H9 (cell line): ENCODE measurements at regions not wholly inside any gene's neighbourhood (a gene's known extent, or its start where the extent isn't known, plus 50 kb on each side); places are given as distances from the start of the nearest gene placed in this dataset.

Source experiments
- DNase-seq: peaks from one replicate; pipeline ENCODE4 v3.0.0-alpha.2; 2017
- H2AFZ ChIP-seq: one replicate; pipeline ENCODE4 v1.6.1; 2013; ENCODE audit warnings: mild to moderate bottlenecking, low read length, control low read depth, moderate library complexity
- H2AK5ac ChIP-seq: 2 replicates; pipeline ENCODE4 v1.6.1; 2013; ENCODE audit warnings: low read length, control low read depth, mixed read lengths; ENCODE audit not compliant: insufficient read length
- H2BK120ac ChIP-seq: one replicate; pipeline ENCODE4 v1.6.1; 2013; ENCODE audit warnings: low read depth, mild to moderate bottlenecking, low read length, control low read depth, inconsistent platforms; ENCODE audit not compliant: poor library complexity, severe bottlenecking
- H2BK12ac ChIP-seq: 2 replicates; pipeline ENCODE4 v1.6.1; 2013; ENCODE audit warnings: low read length, control low read depth, mixed read lengths, low read depth; ENCODE audit not compliant: insufficient read length
- H2BK15ac ChIP-seq: 2 replicates; pipeline ENCODE4 v1.6.1; 2013; ENCODE audit warnings: low read depth, low read length, control low read depth
- H2BK20ac ChIP-seq: one replicate; pipeline ENCODE4 v1.6.1; 2013; ENCODE audit warnings: low read depth, mild to moderate bottlenecking, low read length, control low read depth, inconsistent platforms; ENCODE audit not compliant: poor library complexity, severe bottlenecking
- H2BK5ac ChIP-seq: 2 replicates; pipeline ENCODE4 v1.6.1; 2013; ENCODE audit warnings: low read length, control low read depth, mixed read lengths; ENCODE audit not compliant: insufficient read length
- H3K14ac ChIP-seq: 2 replicates; pipeline ENCODE4 v1.6.1; 2013; ENCODE audit warnings: low read length, control low read depth; ENCODE audit not compliant: insufficient read depth
- H3K18ac ChIP-seq: 2 replicates; pipeline ENCODE4 v1.6.1; 2013; ENCODE audit warnings: low read depth, mild to moderate bottlenecking, mixed read lengths, low read length, control low read depth; ENCODE audit not compliant: insufficient read length
- H3K23ac ChIP-seq: 2 replicates; pipeline ENCODE4 v1.6.1; 2013; ENCODE audit warnings: low read length, control low read depth, mixed read lengths, low read depth; ENCODE audit not compliant: insufficient read length
- H3K23me2 ChIP-seq: 2 replicates; pipeline ENCODE4 v1.6.1; 2013; ENCODE audit warnings: low read depth, mild to moderate bottlenecking, mixed read lengths, low read length, control low read depth; ENCODE audit not compliant: insufficient read length, poor library complexity, severe bottlenecking
- H3K27ac ChIP-seq: 2 replicates; pipeline ENCODE4 v1.5.1; 2013; ENCODE audit warnings: low read length, control low read depth, mixed read lengths, low read depth; ENCODE audit not compliant: insufficient read length
- H3K27me3 ChIP-seq: 2 replicates; pipeline ENCODE4 v1.6.1; 2013; ENCODE audit warnings: low read length, control low read depth, inconsistent platforms; ENCODE audit not compliant: insufficient read depth
- H3K4ac ChIP-seq: 2 replicates; pipeline ENCODE4 v1.6.1; 2013; ENCODE audit warnings: low read depth, mild to moderate bottlenecking, control low read depth, inconsistent platforms, low read length, moderate library complexity
- H3K4me1 ChIP-seq: 2 replicates; pipeline ENCODE4 v1.6.1; 2013; ENCODE audit warnings: low read length, control low read depth, inconsistent platforms; ENCODE audit not compliant: insufficient read depth
- H3K4me2 ChIP-seq: 2 replicates; pipeline ENCODE4 v1.6.1; 2013; ENCODE audit warnings: low read length, control low read depth, mixed read lengths; ENCODE audit not compliant: insufficient read length, insufficient read depth
- H3K56ac ChIP-seq: 2 replicates; pipeline ENCODE4 v1.6.1; 2013; ENCODE audit warnings: low read depth, mild to moderate bottlenecking, mixed read lengths, low read length, control low read depth; ENCODE audit not compliant: insufficient read length
- H3K79me1 ChIP-seq: 2 replicates; pipeline ENCODE4 v1.6.1; 2013; ENCODE audit warnings: low read depth, mild to moderate bottlenecking, moderate library complexity, low read length, control low read depth, inconsistent platforms; ENCODE audit not compliant: insufficient read depth, poor library complexity, severe bottlenecking
- H3K79me2 ChIP-seq: 2 replicates; pipeline ENCODE4 v1.6.1; 2013; ENCODE audit warnings: low read length, control low read depth, inconsistent platforms; ENCODE audit not compliant: insufficient read depth
- H3K9ac ChIP-seq: 2 replicates; pipeline ENCODE4 v1.6.1; 2013; ENCODE audit warnings: low read length, control low read depth, mixed read lengths; ENCODE audit not compliant: insufficient read length; ENCODE audit errors: extremely low read depth
- H3K9me3 ChIP-seq: one replicate; pipeline ENCODE4 v1.6.1; 2013; ENCODE audit warnings: low read depth, low read length, inconsistent platforms; ENCODE audit not compliant: control insufficient read depth
- H3T11ph ChIP-seq: one replicate; pipeline ENCODE4 v1.6.1; 2013; ENCODE audit warnings: mild to moderate bottlenecking, low read length, control low read depth, inconsistent platforms
- H4K20me1 ChIP-seq: one replicate; pipeline ENCODE4 v1.6.1; 2013; ENCODE audit not compliant: control insufficient read depth, insufficient read length, insufficient read depth
- H4K5ac ChIP-seq: 2 replicates; pipeline ENCODE4 v1.6.1; 2013; ENCODE audit warnings: low read depth, mild to moderate bottlenecking, mixed read lengths, low read length, control low read depth; ENCODE audit not compliant: insufficient read length
- H4K8ac ChIP-seq: replicated peaks from 2 replicates; pipeline ENCODE4 v1.6.1; 2013; ENCODE audit warnings: low read length, control low read depth, mixed read lengths, low read depth; ENCODE audit not compliant: insufficient read length
- H4K91ac ChIP-seq: 2 replicates; pipeline ENCODE4 v1.6.1; 2013; ENCODE audit warnings: low read depth, mild to moderate bottlenecking, moderate library complexity, mixed read lengths, low read length, control low read depth; ENCODE audit not compliant: insufficient read length
- H3K27ac Mint-ChIP-seq, 3 experiments: 2 replicates in 2 of 3; 3 replicates in 1 of 3; pipeline ENCODE4 v1.8.0; 2020 to 2021; ENCODE audit warnings: mixed read lengths in 3 of 3, mild to moderate bottlenecking in 1 of 3, moderate library complexity in 1 of 3
- H3K27me3 Mint-ChIP-seq: 2 replicates; pipeline ENCODE4 v1.8.0; 2021; ENCODE audit warnings: low read depth, mild to moderate bottlenecking, moderate library complexity, mixed read lengths
- H3K36me3 Mint-ChIP-seq, 3 experiments: 2 replicates in 2 of 3; 3 replicates in 1 of 3; pipeline ENCODE4 v1.8.0; 2020 to 2021; ENCODE audit warnings: low read depth in 3 of 3, mixed read lengths in 3 of 3; ENCODE audit not compliant: insufficient read depth in 1 of 3
- H3K4me1 Mint-ChIP-seq, 2 experiments: 2 replicates each; pipeline ENCODE4 v1.8.0; 2020; ENCODE audit warnings: mixed read lengths in 2 of 2
- H3K4me3 Mint-ChIP-seq, 2 experiments: 2 replicates in 1 of 2; 3 replicates in 1 of 2; pipeline ENCODE4 v1.8.0; 2020 to 2021; ENCODE audit warnings: mild to moderate bottlenecking in 2 of 2, mixed read lengths in 2 of 2, moderate library complexity in 1 of 2
- H3K9me3 Mint-ChIP-seq, 2 experiments: 2 replicates in 1 of 2; 3 replicates in 1 of 2; pipeline ENCODE4 v1.8.0; 2020; ENCODE audit warnings: mild to moderate bottlenecking in 2 of 2, mixed read lengths in 2 of 2, moderate library complexity in 1 of 2
- CTCF ChIP-seq: fragments of 200-600 bp; sonication (generic); conservative IDR thresholded peaks from 3 replicates; pipeline ENCODE4 v1.8.0; 2021; ENCODE audit warnings: antibody characterized with exemption, mild to moderate bottlenecking
- WGBS: extraction: QIAGEN DNeasy Blood & Tissue Kit; methylation state at CpG from one replicate; pipeline ENCODE4 v1.1.7; 2013; ENCODE audit warnings: missing lambda C conversion rate, low lambda C conversion rate, mixed read lengths; ENCODE audit not compliant: insufficient read length; ENCODE audit errors: extremely low coverage; 5-methylcytosine and 5-hydroxymethylcytosine counted together

DNA sequence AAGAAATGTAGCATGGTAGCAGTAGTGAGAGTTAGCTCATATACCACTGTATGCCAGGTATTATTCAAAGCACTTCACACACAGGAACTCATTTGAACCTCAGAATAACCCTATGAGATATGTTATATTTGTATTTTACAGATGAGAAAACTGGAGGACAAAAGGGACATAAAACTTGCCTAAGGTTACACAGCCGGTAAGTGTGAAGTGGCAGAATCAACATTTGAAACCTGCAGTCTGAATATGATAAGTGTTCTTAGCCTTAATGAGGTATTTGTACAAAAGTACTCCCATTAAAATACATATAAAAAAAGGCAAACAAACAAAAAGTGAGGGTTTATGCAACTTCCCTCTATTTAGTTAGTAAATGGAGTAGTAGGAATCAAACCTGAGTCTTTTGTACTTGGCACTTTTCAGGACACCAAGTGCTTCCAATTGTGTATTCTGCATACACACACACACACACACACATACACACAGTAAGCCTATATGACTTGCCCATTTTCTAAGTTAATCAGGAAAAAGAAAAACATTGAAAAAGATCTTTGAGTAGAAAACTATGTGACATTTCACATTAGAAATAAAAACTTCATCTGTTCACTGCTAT lies 223.9 kb upstream of the FOLH1 start:
- Histone ChIP-seq H4K8ac (no peak overlapping the region), H3K23me2 (no peaks in the 10 kb centered on the region), H3K27ac (no peak overlapping the region), H3K79me2 (no peaks in the 10 kb centered on the region), H3K23ac (no peak overlapping the region), H3K4ac (no peak overlapping the region), H2AFZ (no peak overlapping the region), H2BK12ac (no peak overlapping the region), H4K91ac (no peak overlapping the region), H3K79me1 (no peaks in the 10 kb centered on the region), H3K4me1 (no peaks in the 10 kb centered on the region), H3K18ac (no peak overlapping the region), H2AK5ac (no peak overlapping the region), H3K27me3 (no peaks in the 10 kb centered on the region), H3K14ac (no peak overlapping the region), H3T11ph (no peak overlapping the region), H2BK15ac (no peak overlapping the region), H3K4me2 (no peak overlapping the region), H2BK120ac (no peak overlapping the region), H2BK5ac (no peak overlapping the region), H3K9me3 (no peaks in the 10 kb centered on the region), H2BK20ac (no peak overlapping the region), H3K9ac (no peak overlapping the region), H4K5ac (no peak overlapping the region), H4K20me1 (no peaks in the 10 kb centered on the region), H3K56ac (no peak overlapping the region)
- TF ChIP-seq CTCF: no peak
- no peak overlapping the region for H3K27ac Mint-ChIP-seq
- WGBS: no CpG with 5 or more reads among the region's 1 CpG
- DNase-seq: no peak
- H3K4me3 Mint-ChIP-seq: no peak overlapping the region
- H3K9me3 Mint-ChIP-seq: peaks cover 45 to 78% of the 10 kb centered on the region in 2 experiments
- peaks cover 0 to 3% of the 10 kb centered on the region in 2 experiments; a peak in 2 of 4 replicates for H3K4me1 Mint-ChIP-seq
- peaks cover 0 to 8% (median 3%) of the 10 kb centered on the region in 3 experiments; a peak in 3 of 7 replicates for H3K36me3 Mint-ChIP-seq
- H3K27me3 Mint-ChIP-seq: no peaks in the 10 kb centered on the region
